ENCODE measurements at regions not wholly inside any gene's neighbourhood (a gene's known extent, or its start where the extent isn't known, plus 50 kb on each side); places are given as distances from the start of the nearest gene placed in this dataset.
"Not testable (repeated sequence)": the region's sequence is repeated elsewhere in the genome, so short reads cannot be mapped to it uniquely, and the experiment has no call there.

- TF ChIP-seq CTCF (IDR thresholded peaks at IDR 0.05; ENCODE audit: low read depth, low read length, poor library complexity, severe bottlenecking); EZH2phosphoT487 (IDR thresholded peaks at IDR 0.05; ENCODE audit: borderline replicate concordance, low read length): not testable (repeated sequence)
Observed at GRCh38 chr6:78783366-78783765, 84.0 kb upstream of the IRAK1BP1 start.

All from DOHH2 (cell line).